HEK293T (cell line): ENCODE measurements at regions not wholly inside any gene's neighbourhood (a gene's known extent, or its start where the extent isn't known, plus 50 kb on each side); places are given as distances from the start of the nearest gene placed in this dataset.

Source experiments
- CTCF ChIA-PET: fragments of 350-600 bp; formaldehyde crosslinking; extraction: SDS; loops from one replicate; lab custom pipeline; 2021; ENCODE audit warnings: antibody characterized with exemption, inconsistent platforms; lab: Yijun Ruan, JAX
- POLR2A ChIA-PET: fragments of 350-600 bp; formaldehyde crosslinking; extraction: SDS; loops from one replicate; lab custom pipeline; 2020; ENCODE audit warnings: antibody characterized with exemption, inconsistent platforms; lab: Yijun Ruan, JAX
- DNase-seq: peaks from one replicate; pipeline ENCODE4 v3.0.0; 2012; ENCODE audit warnings: mixed read lengths; ENCODE audit errors: extremely low spot score
- ARNT ChIP-seq: fragments of 450-650 bp; IDR thresholded peaks from 2 replicates; pipeline ENCODE4 v1.6.1; 2017; ENCODE audit warnings: mild to moderate bottlenecking
- BHLHE40 ChIP-seq: fragments of 450-650 bp; IDR thresholded peaks from 2 replicates; pipeline ENCODE4 v1.6.1; 2016; ENCODE audit warnings: mild to moderate bottlenecking, moderate library complexity, borderline replicate concordance
- CTBP1 ChIP-seq: fragments of 450-650 bp; IDR thresholded peaks from 2 replicates; pipeline ENCODE4 v1.6.1; 2016; ENCODE audit warnings: borderline replicate concordance
- ELF4 ChIP-seq: fragments of 450-650 bp; IDR thresholded peaks from 2 replicates; pipeline ENCODE4 v1.6.1; 2017; ENCODE audit warnings: antibody characterized with exemption
- FOXA1 ChIP-seq: fragments of 450-650 bp; IDR thresholded peaks from 2 replicates; pipeline ENCODE4 v1.6.1; 2016; ENCODE audit warnings: mild to moderate bottlenecking
- FOXK2 ChIP-seq: fragments of 450-650 bp; IDR thresholded peaks from 2 replicates; pipeline ENCODE4 v1.6.1; 2016; ENCODE audit warnings: mild to moderate bottlenecking
- FOXM1 ChIP-seq: fragments of 450-650 bp; IDR thresholded peaks from 2 replicates; pipeline ENCODE4 v1.6.1; 2017; ENCODE audit warnings: mild to moderate bottlenecking, borderline replicate concordance
- HDGF ChIP-seq: fragments of 450-650 bp; IDR thresholded peaks from 2 replicates; pipeline ENCODE4 v1.6.1; 2017; ENCODE audit warnings: antibody characterized with exemption, borderline replicate concordance
- L3MBTL2 ChIP-seq: fragments of 450-650 bp; conservative IDR thresholded peaks from 2 replicates; pipeline ENCODE4 v1.6.1; 2016; ENCODE audit warnings: mild to moderate bottlenecking
- LEF1 ChIP-seq: fragments of 450-650 bp; IDR thresholded peaks from 2 replicates; pipeline ENCODE4 v1.6.1; 2017; ENCODE audit warnings: mild to moderate bottlenecking, borderline replicate concordance
- NFRKB ChIP-seq: fragments of 450-650 bp; IDR thresholded peaks from 2 replicates; pipeline ENCODE4 v1.6.1; 2016; ENCODE audit warnings: mild to moderate bottlenecking, moderate library complexity
- PKNOX1 ChIP-seq: fragments of 450-650 bp; IDR thresholded peaks from 2 replicates; pipeline ENCODE4 v1.6.1; 2016
- SP1 ChIP-seq: fragments of 450-650 bp; IDR thresholded peaks from 2 replicates; pipeline ENCODE4 v1.6.1; 2017
- SUZ12 ChIP-seq: fragments of 450-650 bp; IDR thresholded peaks from 2 replicates; pipeline ENCODE4 v1.6.1; 2016; ENCODE audit warnings: mild to moderate bottlenecking
- TARDBP ChIP-seq: fragments of 450-650 bp; IDR thresholded peaks from 2 replicates; pipeline ENCODE4 v1.6.1; 2016
- ZNF384 ChIP-seq: fragments of 450-650 bp; IDR thresholded peaks from 2 replicates; pipeline ENCODE4 v1.6.1; 2016

GRCh38 chr6:121522771-121523386 is 87.4 kb downstream of the GJA1 start:
- ChIA-PET POLR2A (no interaction called here), CTCF (interaction anchor here (0.6 to 1.0 kb wide), 2 partner anchors 83 to 327 kb away, joined by 3 read pairs; no protein-coding TSS in a partner anchor)
- TF ChIP-seq HDGF (no peak), ELF4 (no peak), BHLHE40 (no peak), SP1 (no peak), LEF1 (no peak), PKNOX1 (no peak), NFRKB (no peak), TARDBP (no peak), SUZ12 (no peak), CTBP1 (no peak), ARNT (no peak), ZNF384 (no peak), FOXA1 (no peak), FOXM1 (no peak), L3MBTL2 (no peak), FOXK2 (no peak)
- no peak for DNase-seq

GRCh38 chr6:121523628-121524027 is 88.2 kb downstream of the GJA1 start:
- DNase-seq = no peak
- CTCF ChIA-PET = no interaction called here
- no peak for TF ChIP-seq FOXA1
- no peak for TF ChIP-seq SP1
- no peak for TF ChIP-seq CTBP1
- TF ChIP-seq ELF4 = no peak
- no peak for TF ChIP-seq LEF1
- no peak for TF ChIP-seq ARNT
- TF ChIP-seq BHLHE40 = no peak
- TF ChIP-seq SUZ12 = no peak
- POLR2A ChIA-PET = no interaction called here

- no peak for DNase-seq
- CTCF ChIA-PET = no interaction called here
- POLR2A ChIA-PET = no interaction called here
- TF ChIP-seq CTBP1 = no peak
- no peak for TF ChIP-seq LEF1
- no peak for TF ChIP-seq FOXK2
- TF ChIP-seq HDGF = no peak
- no peak for TF ChIP-seq PKNOX1
- no peak for TF ChIP-seq FOXA1
- TF ChIP-seq ARNT = no peak
- TF ChIP-seq ELF4 = no peak
- no peak for TF ChIP-seq L3MBTL2
- no peak for TF ChIP-seq ZNF384
- TF ChIP-seq FOXM1 = no peak
- no peak for TF ChIP-seq SP1
- no peak for TF ChIP-seq SUZ12
- TF ChIP-seq NFRKB = no peak
Measured at GRCh38 chr6:121526282-121526681, 90.8 kb downstream of the GJA1 start.

- ChIA-PET CTCF (interaction anchor here (0.7 kb wide), 1 partner anchor 528 kb away, joined by 3 read pairs; no protein-coding TSS in a partner anchor), POLR2A (no interaction called here)
- no peak for DNase-seq
- TF ChIP-seq HDGF = no peak
- no peak for TF ChIP-seq LEF1
- no peak for TF ChIP-seq SUZ12
- TF ChIP-seq NFRKB = no peak
- TF ChIP-seq ARNT = no peak
- TF ChIP-seq ELF4 = no peak
- TF ChIP-seq ZNF384 = no peak
- no peak for TF ChIP-seq L3MBTL2
Measured at GRCh38 chr6:121531658-121532169, 96.3 kb downstream of the GJA1 start.

GRCh38 chr6:121533321-121533841 is 97.9 kb downstream of the GJA1 start:
- POLR2A ChIA-PET = no interaction called here
- TF ChIP-seq FOXM1 (no peak), BHLHE40 (no peak), SP1 (no peak), L3MBTL2 (no peak), FOXA1 (no peak), SUZ12 (no peak), FOXK2 (no peak), ARNT (no peak), PKNOX1 (no peak), HDGF (no peak), ZNF384 (no peak), TARDBP (no peak), ELF4 (no peak), CTBP1 (no peak), NFRKB (no peak), LEF1 (no peak)
- DNase-seq = no peak
- CTCF ChIA-PET = no interaction called here

GRCh38 chr6:121535777-121536176 is 100.3 kb downstream of the GJA1 start:
- no peak for DNase-seq
- ChIA-PET POLR2A (no interaction called here), CTCF (interaction anchor here (1.0 kb wide), 1 partner anchor 13 kb away, joined by 5 read pairs; no protein-coding TSS in a partner anchor)
- no peak for TF ChIP-seq FOXM1
- TF ChIP-seq NFRKB = no peak
- TF ChIP-seq FOXK2 = no peak
- TF ChIP-seq L3MBTL2 = no peak
- no peak for TF ChIP-seq ELF4
- no peak for TF ChIP-seq ZNF384
- TF ChIP-seq TARDBP = no peak
- no peak for TF ChIP-seq CTBP1
- no peak for TF ChIP-seq BHLHE40
- TF ChIP-seq SUZ12 = no peak
- no peak for TF ChIP-seq SP1
- no peak for TF ChIP-seq ARNT
- no peak for TF ChIP-seq HDGF
